Prostate gland (tissue), 2 donors: ENCODE measurements at regions not wholly inside any gene's neighbourhood (a gene's known extent, or its start where the extent isn't known, plus 50 kb on each side); places are given as distances from the start of the nearest gene placed in this dataset.

ENCODE experiments used
- DNase-seq: peaks from one replicate; pipeline ENCODE4 v3.0.0-alpha.2; 2019; ENCODE audit warnings: low spot score
- H3K27ac ChIP-seq, 2 donors: fragments of 200-600 bp; sonication (generic); 2 replicates each; pipeline ENCODE4 v1.5.1; 2017 to 2019
- H3K27me3 ChIP-seq: fragments of 200-600 bp; sonication (generic); replicated peaks from 2 replicates; pipeline ENCODE4 v1.5.1; 2019; ENCODE audit not compliant: insufficient read depth
- H3K36me3 ChIP-seq, 2 donors: fragments of 200-600 bp; sonication (generic); 1 replicate in 1 of 2; 2 replicates in 1 of 2; pipeline versions ENCODE4 v1.5.1 to v1.8.1; 2017 to 2019
- H3K4me1 ChIP-seq: fragments of 200-600 bp; sonication (generic); replicated peaks from 2 replicates; pipeline ENCODE4 v1.5.1; 2019
- H3K4me3 ChIP-seq, 2 donors: fragments of 200-600 bp; sonication (generic); 2 replicates each; pipeline ENCODE4 v1.5.1; 2017 to 2019
- H3K9me3 ChIP-seq: fragments of 200-600 bp; sonication (generic); 2 replicates; pipeline ENCODE4 v1.5.1; 2017
- POLR2A ChIP-seq: fragments of 450-650 bp; IDR thresholded peaks from one replicate; pipeline ENCODE4 v1.6.1; 2016; ENCODE audit warnings: antibody characterized with exemption, mild to moderate bottlenecking
- POLR2AphosphoS5 ChIP-seq: sonication (generic); formaldehyde crosslinking; IDR thresholded peaks from one replicate; pipeline ENCODE4 v1.6.1; 2017; ENCODE audit warnings: antibody characterized with exemption
- WGBS: methylation state at CpG from one replicate; pipeline ENCODE4 v1.1.5; 2018; 5-methylcytosine and 5-hydroxymethylcytosine counted together
- intact Hi-C: fragments of 100-400 bp; cut with DNase I; formaldehyde crosslinking; loops from one replicate; pipeline ENCODE4 v1.14.2; 2022
- TF ChIP-seq, protein P1 (sequence below), 4 experiments: fragments of 200-600 bp in 2 of 4; fragments of 450-650 bp in 2 of 4; sonication (generic) in 2 of 4; IDR thresholded peaks; 1 replicate in 3 of 4; 2 replicates in 1 of 4; pipeline ENCODE4 v1.5.1; 2016 to 2019; ENCODE audit warnings: antibody characterized with exemption in 4 of 4, mild to moderate bottlenecking in 2 of 4, moderate library complexity in 2 of 4

DNA sequence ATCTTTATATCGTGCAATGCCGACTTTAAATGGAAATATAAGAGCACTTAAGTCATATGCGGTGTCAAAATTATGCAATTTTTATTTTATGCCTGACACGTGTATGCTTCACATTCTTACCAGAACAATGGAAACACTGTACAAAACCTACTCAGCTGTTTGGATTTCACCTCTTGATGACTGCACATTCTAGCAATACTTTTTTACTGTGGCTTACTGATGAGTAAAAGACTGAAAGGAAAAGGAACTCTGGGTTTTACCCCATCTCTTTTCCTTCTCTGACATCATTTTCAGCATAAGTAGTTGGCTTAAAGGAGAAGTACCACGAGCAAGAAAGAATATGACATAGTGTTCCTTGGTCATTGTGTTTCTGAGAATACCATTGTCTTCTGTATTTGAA is 142.8 kb downstream of the POLR2M start:
- Histone ChIP-seq H3K27me3 (peaks cover 2% of the 10 kb centered on the region), H3K4me3 (no peak overlapping the region), H3K27ac (no peak overlapping the region), H3K4me1 (no peaks in the 10 kb centered on the region), H3K36me3 (no peaks in the 10 kb centered on the region), H3K9me3 (no peaks in the 10 kb centered on the region)
- no peak for DNase-seq
- 85% methylated on average over 5 of the region's 5 CpGs for WGBS
- no peak for TF ChIP-seq POLR2A
- TF ChIP-seq POLR2AphosphoS5, result no peak
- TF ChIP-seq, protein P1, sequence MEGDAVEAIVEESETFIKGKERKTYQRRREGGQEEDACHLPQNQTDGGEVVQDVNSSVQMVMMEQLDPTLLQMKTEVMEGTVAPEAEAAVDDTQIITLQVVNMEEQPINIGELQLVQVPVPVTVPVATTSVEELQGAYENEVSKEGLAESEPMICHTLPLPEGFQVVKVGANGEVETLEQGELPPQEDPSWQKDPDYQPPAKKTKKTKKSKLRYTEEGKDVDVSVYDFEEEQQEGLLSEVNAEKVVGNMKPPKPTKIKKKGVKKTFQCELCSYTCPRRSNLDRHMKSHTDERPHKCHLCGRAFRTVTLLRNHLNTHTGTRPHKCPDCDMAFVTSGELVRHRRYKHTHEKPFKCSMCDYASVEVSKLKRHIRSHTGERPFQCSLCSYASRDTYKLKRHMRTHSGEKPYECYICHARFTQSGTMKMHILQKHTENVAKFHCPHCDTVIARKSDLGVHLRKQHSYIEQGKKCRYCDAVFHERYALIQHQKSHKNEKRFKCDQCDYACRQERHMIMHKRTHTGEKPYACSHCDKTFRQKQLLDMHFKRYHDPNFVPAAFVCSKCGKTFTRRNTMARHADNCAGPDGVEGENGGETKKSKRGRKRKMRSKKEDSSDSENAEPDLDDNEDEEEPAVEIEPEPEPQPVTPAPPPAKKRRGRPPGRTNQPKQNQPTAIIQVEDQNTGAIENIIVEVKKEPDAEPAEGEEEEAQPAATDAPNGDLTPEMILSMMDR (IDR thresholded peaks at IDR 0.05), result no peak
- intact Hi-C loops, result no loop called here

DNA sequence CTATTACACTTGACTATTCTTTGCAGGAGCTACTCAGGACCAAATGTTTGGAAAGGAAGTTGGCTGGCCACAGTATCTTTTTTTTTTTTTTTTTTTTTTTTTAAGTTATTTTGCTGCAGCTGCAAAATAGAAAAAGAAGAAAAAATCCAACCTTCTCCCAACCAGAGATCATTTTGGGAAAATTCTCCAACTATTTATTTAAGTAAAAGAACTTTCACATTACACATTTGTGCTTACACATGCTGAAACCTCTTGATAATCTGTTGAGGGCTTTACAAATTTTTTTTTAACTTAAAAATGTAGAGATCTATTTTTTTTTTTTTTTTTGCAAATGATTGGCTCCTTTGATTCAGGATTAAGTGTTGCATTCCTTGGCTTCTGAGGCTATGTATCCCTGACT is 148.0 kb downstream of the POLR2M start:
- no peak for DNase-seq
- Histone ChIP-seq H3K27ac (no peak overlapping the region), H3K27me3 (no peaks in the 10 kb centered on the region), H3K4me3 (no peak overlapping the region), H3K36me3 (no peaks in the 10 kb centered on the region), H3K9me3 (no peaks in the 10 kb centered on the region), H3K4me1 (no peaks in the 10 kb centered on the region)
- no peak for TF ChIP-seq POLR2AphosphoS5
- no peak for TF ChIP-seq POLR2A
- TF ChIP-seq, protein P1 (IDR thresholded peaks at IDR 0.05), result no peak
- intact Hi-C loops, result no loop called here

DNA sequence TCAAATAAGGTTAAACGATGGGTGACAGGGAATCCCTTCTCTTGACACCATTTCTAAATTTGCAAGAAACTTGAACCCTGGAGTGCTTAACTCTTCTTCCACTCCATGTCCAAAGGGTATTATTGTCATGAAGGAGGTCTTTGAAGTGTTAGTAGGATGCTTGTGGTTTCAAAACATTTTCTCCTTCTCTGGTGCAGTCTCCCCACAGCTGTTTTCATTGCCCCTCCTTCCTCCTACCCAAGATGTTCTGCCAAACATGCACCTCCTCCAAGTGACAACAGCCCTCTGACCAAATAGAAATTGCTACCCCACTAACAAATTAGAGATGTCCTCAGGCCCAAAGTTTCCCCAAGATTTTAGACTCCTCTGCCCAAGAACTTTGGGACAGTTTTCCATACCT is 151.4 kb downstream of the POLR2M start:
- H3K36me3 ChIP-seq, result no peaks in the 10 kb centered on the region
- TF ChIP-seq POLR2AphosphoS5 (no peak), POLR2A (no peak)
- TF ChIP-seq, protein P1 (IDR thresholded peaks at IDR 0.05), result no peak
- 85% methylated on average over 1 of the region's 1 CpG for WGBS
- H3K27me3 ChIP-seq, result no peaks in the 10 kb centered on the region
- H3K27ac ChIP-seq, result no peak overlapping the region
- intact Hi-C loops, result no loop called here
- H3K4me1 ChIP-seq, result no peaks in the 10 kb centered on the region
- H3K4me3 ChIP-seq, result no peak overlapping the region
- H3K9me3 ChIP-seq, result no peaks in the 10 kb centered on the region
- no peak for DNase-seq

DNA sequence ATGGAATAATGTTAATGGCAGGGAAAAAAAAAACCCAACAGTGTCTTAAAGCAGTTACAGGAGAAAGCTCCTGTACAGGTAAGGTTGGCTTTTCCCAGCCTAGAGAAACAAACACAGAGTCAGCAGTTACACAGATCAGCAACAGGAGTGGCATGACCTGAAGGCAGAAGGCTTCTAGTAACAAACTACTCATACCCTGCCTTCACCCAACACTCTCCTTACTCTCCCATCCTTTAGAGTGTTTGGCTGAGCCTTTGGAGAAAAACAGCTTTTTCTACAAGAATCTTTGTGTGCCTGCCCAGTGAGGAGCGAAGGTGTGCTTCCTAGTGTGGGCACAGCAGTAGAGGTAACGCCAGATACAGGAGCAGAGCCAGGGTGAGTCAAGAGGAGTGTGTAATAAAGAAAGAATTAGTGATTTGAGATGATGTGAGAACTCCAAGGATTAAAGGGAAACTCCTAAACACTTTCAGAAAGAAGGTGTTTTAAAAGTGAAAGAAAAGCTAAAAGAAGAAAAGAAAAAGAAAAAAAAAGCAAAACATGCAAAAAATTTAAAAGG is 152.7 kb downstream of the POLR2M start:
- no peak overlapping the region for H3K27ac ChIP-seq
- no peaks in the 10 kb centered on the region for H3K27me3 ChIP-seq
- H3K4me1 ChIP-seq, result no peaks in the 10 kb centered on the region
- TF ChIP-seq, protein P1 (IDR thresholded peaks at IDR 0.05), result no peak
- TF ChIP-seq POLR2A (no peak), POLR2AphosphoS5 (no peak)
- no peak for DNase-seq
- 72% methylated on average over 2 of the region's 2 CpGs for WGBS
- no peaks in the 10 kb centered on the region for H3K9me3 ChIP-seq
- intact Hi-C loops, result no loop called here
- no peaks in the 10 kb centered on the region for H3K36me3 ChIP-seq
- H3K4me3 ChIP-seq, result no peak overlapping the region

DNA sequence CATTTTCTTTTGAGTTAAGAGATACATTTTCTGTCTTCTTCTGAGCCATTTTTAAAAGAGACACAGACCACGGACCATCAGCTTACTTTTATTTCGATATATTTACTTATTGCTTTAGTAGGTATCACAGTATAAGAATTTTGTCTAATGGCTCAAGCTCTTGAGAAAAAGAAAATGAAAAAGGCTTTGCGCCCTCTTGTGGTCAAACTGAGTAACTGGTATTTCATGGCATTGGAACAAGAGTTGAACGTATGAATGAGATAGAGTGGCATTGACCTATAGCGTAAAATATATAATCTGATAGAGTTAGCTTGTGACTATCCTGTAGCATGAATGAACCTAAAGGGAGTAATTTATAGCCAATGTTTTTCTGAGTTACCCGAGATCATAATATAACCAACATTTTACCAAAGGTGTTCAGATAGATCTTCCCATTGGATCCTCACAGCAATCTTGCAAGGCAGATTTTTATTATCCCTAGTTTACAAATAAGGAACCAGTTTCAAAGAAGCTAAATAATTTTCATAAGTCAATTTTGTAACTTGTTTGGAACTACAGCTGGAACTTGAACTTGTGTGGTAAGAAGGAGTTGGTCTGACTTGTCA is 154.6 kb downstream of the POLR2M start:
- DNase-seq, result peak; percentile 37

More for the DNA sequence above, 154.6 kb downstream of the POLR2M start:
- Histone ChIP-seq H3K4me1 (no peaks in the 10 kb centered on the region), H3K27ac (no peak overlapping the region), H3K9me3 (no peaks in the 10 kb centered on the region), H3K27me3 (no peaks in the 10 kb centered on the region), H3K4me3 (no peak overlapping the region), H3K36me3 (no peaks in the 10 kb centered on the region)
- TF ChIP-seq POLR2AphosphoS5, result peak; percentile 35
- TF ChIP-seq POLR2A, result no peak
- TF ChIP-seq, protein P1 (IDR thresholded peaks at IDR 0.05), result peak; percentile 68 to 94 (median 90)
- intact Hi-C loops, result loop anchor here (2.0 to 10.0 kb wide), 4 partner anchors 108 to 324 kb away; no protein-coding TSS in a partner anchor
- WGBS, result 29% methylated on average over 6 of the region's 6 CpGs
